ENCODE measurements at regions not wholly inside any gene's neighbourhood (a gene's known extent, or its start where the extent isn't known, plus 50 kb on each side); places are given as distances from the start of the nearest gene placed in this dataset.
A peak's percentile ranks its signal among the peaks of the same experiment; 100 is the strongest.

DNA sequence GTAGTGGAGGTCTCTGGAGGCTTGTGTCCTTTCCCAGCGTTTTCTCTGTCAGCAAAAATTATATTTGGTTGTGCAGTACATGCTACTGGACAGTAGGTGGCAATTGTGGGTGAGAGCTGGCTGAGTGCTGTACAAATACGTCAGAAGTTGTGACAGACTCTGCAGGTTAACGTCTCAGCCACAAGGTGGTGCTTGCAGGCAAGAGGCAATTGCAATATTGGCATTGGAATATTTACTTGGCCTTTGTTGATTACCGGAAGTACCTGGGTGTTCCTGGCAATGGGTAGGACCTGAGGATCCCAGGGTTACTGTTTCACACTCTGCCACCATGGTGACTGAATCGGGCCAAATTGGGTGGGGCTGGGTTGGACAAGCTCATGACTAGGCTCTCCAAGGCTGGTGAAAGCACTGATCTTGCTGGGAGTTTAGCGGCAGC lies 333.9 kb upstream of the LMO3 start:
- Histone ChIP-seq H4K5ac (ENCODE audit: insufficient read length, low read depth, low read length) (no peak overlapping the region), H2BK120ac (ENCODE audit: low read depth, low read length, poor library complexity, severe bottlenecking) (no peak overlapping the region), H2AFZ (ENCODE audit: low read length) (peak overlapping the region; percentile 91)

More for the DNA sequence above, 333.9 kb upstream of the LMO3 start:
- H4K8ac ChIP-seq (replicated peaks; ENCODE audit: insufficient read length, low read depth, low read length): no peak overlapping the region
- no peaks in the 10 kb centered on the region for H4K20me1 ChIP-seq (ENCODE audit: control insufficient read depth, insufficient read depth, insufficient read length)
- H2AK5ac ChIP-seq (ENCODE audit: insufficient read length, low read length): no peak overlapping the region
- Mint-ChIP-seq H3K9me3 (no peaks in the 10 kb centered on the region; a peak in 1 of 5 replicates), H3K27me3 (ENCODE audit: low read depth) (no peaks in the 10 kb centered on the region), H3K27ac (peak overlapping the region in 1 of 3 experiments; percentile 82; a peak in 3 of 7 replicates), H3K4me1 (peaks cover 0 to 2% of the 10 kb centered on the region in 2 experiments; a peak in 1 of 4 replicates), H3K4me3 (no peak overlapping the region), H3K36me3 (ENCODE audit: insufficient read depth in 1 of 3, low read depth in 3 of 3) (no peaks in the 10 kb centered on the region; a peak in 1 of 7 replicates)
- H3T11ph ChIP-seq (ENCODE audit: low read length): no peak overlapping the region
- H2BK12ac ChIP-seq (ENCODE audit: insufficient read length, low read depth, low read length): no peak overlapping the region
- no CpG with 5 or more reads among the region's 6 CpGs for WGBS (ENCODE audit: extremely low coverage, insufficient read length, low lambda C conversion rate)
- DNase-seq: peak; percentile 91
- TF ChIP-seq, protein P1, sequence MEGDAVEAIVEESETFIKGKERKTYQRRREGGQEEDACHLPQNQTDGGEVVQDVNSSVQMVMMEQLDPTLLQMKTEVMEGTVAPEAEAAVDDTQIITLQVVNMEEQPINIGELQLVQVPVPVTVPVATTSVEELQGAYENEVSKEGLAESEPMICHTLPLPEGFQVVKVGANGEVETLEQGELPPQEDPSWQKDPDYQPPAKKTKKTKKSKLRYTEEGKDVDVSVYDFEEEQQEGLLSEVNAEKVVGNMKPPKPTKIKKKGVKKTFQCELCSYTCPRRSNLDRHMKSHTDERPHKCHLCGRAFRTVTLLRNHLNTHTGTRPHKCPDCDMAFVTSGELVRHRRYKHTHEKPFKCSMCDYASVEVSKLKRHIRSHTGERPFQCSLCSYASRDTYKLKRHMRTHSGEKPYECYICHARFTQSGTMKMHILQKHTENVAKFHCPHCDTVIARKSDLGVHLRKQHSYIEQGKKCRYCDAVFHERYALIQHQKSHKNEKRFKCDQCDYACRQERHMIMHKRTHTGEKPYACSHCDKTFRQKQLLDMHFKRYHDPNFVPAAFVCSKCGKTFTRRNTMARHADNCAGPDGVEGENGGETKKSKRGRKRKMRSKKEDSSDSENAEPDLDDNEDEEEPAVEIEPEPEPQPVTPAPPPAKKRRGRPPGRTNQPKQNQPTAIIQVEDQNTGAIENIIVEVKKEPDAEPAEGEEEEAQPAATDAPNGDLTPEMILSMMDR (conservative IDR thresholded peaks at IDR 0.05): peak; percentile 97
- no peak overlapping the region for H3K56ac ChIP-seq (ENCODE audit: insufficient read length, low read depth, low read length)
- H3K18ac ChIP-seq (ENCODE audit: insufficient read length, low read depth, low read length): peak overlapping the region; percentile 59
- no peak overlapping the region for H3K23ac ChIP-seq (ENCODE audit: insufficient read length, low read depth, low read length)
- H3K9ac ChIP-seq (ENCODE audit: extremely low read depth, insufficient read length, low read length): no peak overlapping the region
- no peaks in the 10 kb centered on the region for H3K79me1 ChIP-seq (ENCODE audit: insufficient read depth, low read depth, low read length, poor library complexity, severe bottlenecking)
- no peak overlapping the region for H2BK15ac ChIP-seq (ENCODE audit: low read depth, low read length)
- no peaks in the 10 kb centered on the region for H3K79me2 ChIP-seq (ENCODE audit: insufficient read depth, low read length)
- no peak overlapping the region for H3K27ac ChIP-seq (ENCODE audit: insufficient read length, low read depth, low read length)
- H3K23me2 ChIP-seq (ENCODE audit: insufficient read length, low read depth, low read length, poor library complexity, severe bottlenecking): no peaks in the 10 kb centered on the region
- no peak overlapping the region for H3K14ac ChIP-seq (ENCODE audit: insufficient read depth, low read length)
- no peaks in the 10 kb centered on the region for H3K9me3 ChIP-seq (ENCODE audit: control insufficient read depth, low read depth, low read length)
- H2BK20ac ChIP-seq (ENCODE audit: low read depth, low read length, poor library complexity, severe bottlenecking): no peak overlapping the region
- no peaks in the 10 kb centered on the region for H3K27me3 ChIP-seq (ENCODE audit: insufficient read depth, low read length)
- no peak overlapping the region for H4K91ac ChIP-seq (ENCODE audit: insufficient read length, low read depth, low read length)
- no peaks in the 10 kb centered on the region for H3K4me1 ChIP-seq (ENCODE audit: insufficient read depth, low read length)
- H2BK5ac ChIP-seq (ENCODE audit: insufficient read length, low read length): no peak overlapping the region
- no peak overlapping the region for H3K4me2 ChIP-seq (ENCODE audit: insufficient read depth, insufficient read length, low read length)
- no peak overlapping the region for H3K4ac ChIP-seq (ENCODE audit: low read depth, low read length)
